Embryonic facial prominence (tissue), 1 donor: ENCODE measurements at regions not wholly inside any gene's neighbourhood (a gene's known extent, or its start where the extent isn't known, plus 50 kb on each side); places are given as distances from the start of the nearest gene placed in this dataset.
"Not testable (repeated sequence)": the region's sequence is repeated elsewhere in the genome, so short reads cannot be mapped to it uniquely, and the experiment has no call there.

Experiments
- DNase-seq: peaks from one replicate; pipeline ENCODE4 v3.0.0-alpha.2; 2016; ENCODE audit errors: extremely low spot score

GRCh38 chr14:43175896-43176295, 1331.2 kb downstream of the FSCB start:
- DNase-seq, result no peak

- no peak for DNase-seq
Observed at GRCh38 chr14:43172899-43173548, 1334.1 kb downstream of the FSCB start.

- no peak for DNase-seq
Observed at GRCh38 chr14:43169722-43170121, 1337.4 kb downstream of the FSCB start.

GRCh38 chr14:43168371-43168925, 1338.6 kb downstream of the FSCB start:
- DNase-seq, result no peak

GRCh38 chr14:43166163-43166562, 1340.9 kb downstream of the FSCB start:
- DNase-seq, result no peak

GRCh38 chr14:43165651-43166050, 1341.4 kb downstream of the FSCB start:
- no peak for DNase-seq

GRCh38 chr14:43161477-43161876, 1345.6 kb downstream of the FSCB start:
- DNase-seq, result no peak

GRCh38 chr14:43157661-43158060, 1349.4 kb downstream of the FSCB start:
- DNase-seq, result no peak

- no peak for DNase-seq
Observed at GRCh38 chr14:43155924-43156323, 1351.2 kb downstream of the FSCB start.

GRCh38 chr14:43155258-43155657, 1351.8 kb downstream of the FSCB start:
- DNase-seq, result no peak

- no peak for DNase-seq
Observed at GRCh38 chr14:43147485-43147884, 1359.6 kb downstream of the FSCB start.

- no peak for DNase-seq
Observed at GRCh38 chr14:43145361-43145760, 1361.7 kb downstream of the FSCB start.

- DNase-seq, result no peak
Observed at GRCh38 chr14:43143106-43143505, 1364.0 kb downstream of the FSCB start.

GRCh38 chr14:43141636-43142191, 1365.4 kb downstream of the FSCB start:
- DNase-seq, result no peak

GRCh38 chr14:43140453-43140852, 1366.6 kb downstream of the FSCB start:
- DNase-seq, result no peak

- DNase-seq, result no peak
Observed at GRCh38 chr14:43135877-43136411, 1371.1 kb downstream of the FSCB start.

GRCh38 chr14:43132441-43132840, 1374.6 kb downstream of the FSCB start:
- no peak for DNase-seq

GRCh38 chr14:43128429-43128828, 1378.7 kb downstream of the FSCB start:
- DNase-seq, result not testable (repeated sequence)

- DNase-seq, result not testable (repeated sequence)
Observed at GRCh38 chr14:43127874-43128273, 1379.2 kb downstream of the FSCB start.

- DNase-seq, result no peak
Observed at GRCh38 chr14:43123544-43123943, 1383.5 kb downstream of the FSCB start.

GRCh38 chr14:43119672-43120071, 1387.4 kb downstream of the FSCB start:
- no peak for DNase-seq

GRCh38 chr14:43116341-43116740, 1390.7 kb downstream of the FSCB start:
- DNase-seq, result no peak

- DNase-seq, result no peak
Observed at GRCh38 chr14:43105305-43105704, 1401.8 kb downstream of the FSCB start.
